ENCODE measurements at regions not wholly inside any gene's neighbourhood (a gene's known extent, or its start where the extent isn't known, plus 50 kb on each side); places are given as distances from the start of the nearest gene placed in this dataset.

DNA sequence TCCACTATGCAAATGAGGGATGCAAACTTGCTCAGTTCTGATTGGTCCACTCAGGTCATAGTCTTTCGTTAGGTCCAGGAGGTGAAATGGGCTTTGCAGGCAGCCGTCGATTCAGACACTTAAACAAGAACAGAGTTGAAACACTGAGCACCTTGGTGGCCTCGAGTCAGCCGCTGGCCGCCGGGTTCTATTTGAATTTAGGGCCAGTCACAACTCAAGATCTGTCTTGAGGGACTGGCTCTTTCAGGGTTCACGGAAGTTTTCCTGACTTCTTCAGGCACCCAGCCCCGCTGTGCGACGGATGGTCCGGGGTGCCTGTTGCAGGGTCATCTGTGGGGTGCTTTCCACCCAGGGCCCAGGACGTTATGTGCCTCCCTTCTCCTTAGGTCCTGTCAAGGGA lies 412.8 kb upstream of the IRX4 start:
- TF ChIP-seq TEAD4 (IDR thresholded peaks at IDR 0.05; ENCODE audit: low read depth, low read length) (no peak), PHF8 (conservative IDR thresholded peaks at IDR 0.05; ENCODE audit: low read depth, low read length) (no peak), POLR2AphosphoS5 (IDR thresholded peaks at IDR 0.05; ENCODE audit: low read depth, low read length) (no peak), JUND (IDR thresholded peaks at IDR 0.05; ENCODE audit: low read length) (no peak)
- TF ChIP-seq, protein P1, sequence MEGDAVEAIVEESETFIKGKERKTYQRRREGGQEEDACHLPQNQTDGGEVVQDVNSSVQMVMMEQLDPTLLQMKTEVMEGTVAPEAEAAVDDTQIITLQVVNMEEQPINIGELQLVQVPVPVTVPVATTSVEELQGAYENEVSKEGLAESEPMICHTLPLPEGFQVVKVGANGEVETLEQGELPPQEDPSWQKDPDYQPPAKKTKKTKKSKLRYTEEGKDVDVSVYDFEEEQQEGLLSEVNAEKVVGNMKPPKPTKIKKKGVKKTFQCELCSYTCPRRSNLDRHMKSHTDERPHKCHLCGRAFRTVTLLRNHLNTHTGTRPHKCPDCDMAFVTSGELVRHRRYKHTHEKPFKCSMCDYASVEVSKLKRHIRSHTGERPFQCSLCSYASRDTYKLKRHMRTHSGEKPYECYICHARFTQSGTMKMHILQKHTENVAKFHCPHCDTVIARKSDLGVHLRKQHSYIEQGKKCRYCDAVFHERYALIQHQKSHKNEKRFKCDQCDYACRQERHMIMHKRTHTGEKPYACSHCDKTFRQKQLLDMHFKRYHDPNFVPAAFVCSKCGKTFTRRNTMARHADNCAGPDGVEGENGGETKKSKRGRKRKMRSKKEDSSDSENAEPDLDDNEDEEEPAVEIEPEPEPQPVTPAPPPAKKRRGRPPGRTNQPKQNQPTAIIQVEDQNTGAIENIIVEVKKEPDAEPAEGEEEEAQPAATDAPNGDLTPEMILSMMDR (IDR thresholded peaks at IDR 0.05; ENCODE audit: control extremely low read depth in 1 of 3, insufficient read depth in 1 of 3, low read depth in 1 of 3, low read length in 3 of 3), result no peak
- TF ChIP-seq, protein P2, sequence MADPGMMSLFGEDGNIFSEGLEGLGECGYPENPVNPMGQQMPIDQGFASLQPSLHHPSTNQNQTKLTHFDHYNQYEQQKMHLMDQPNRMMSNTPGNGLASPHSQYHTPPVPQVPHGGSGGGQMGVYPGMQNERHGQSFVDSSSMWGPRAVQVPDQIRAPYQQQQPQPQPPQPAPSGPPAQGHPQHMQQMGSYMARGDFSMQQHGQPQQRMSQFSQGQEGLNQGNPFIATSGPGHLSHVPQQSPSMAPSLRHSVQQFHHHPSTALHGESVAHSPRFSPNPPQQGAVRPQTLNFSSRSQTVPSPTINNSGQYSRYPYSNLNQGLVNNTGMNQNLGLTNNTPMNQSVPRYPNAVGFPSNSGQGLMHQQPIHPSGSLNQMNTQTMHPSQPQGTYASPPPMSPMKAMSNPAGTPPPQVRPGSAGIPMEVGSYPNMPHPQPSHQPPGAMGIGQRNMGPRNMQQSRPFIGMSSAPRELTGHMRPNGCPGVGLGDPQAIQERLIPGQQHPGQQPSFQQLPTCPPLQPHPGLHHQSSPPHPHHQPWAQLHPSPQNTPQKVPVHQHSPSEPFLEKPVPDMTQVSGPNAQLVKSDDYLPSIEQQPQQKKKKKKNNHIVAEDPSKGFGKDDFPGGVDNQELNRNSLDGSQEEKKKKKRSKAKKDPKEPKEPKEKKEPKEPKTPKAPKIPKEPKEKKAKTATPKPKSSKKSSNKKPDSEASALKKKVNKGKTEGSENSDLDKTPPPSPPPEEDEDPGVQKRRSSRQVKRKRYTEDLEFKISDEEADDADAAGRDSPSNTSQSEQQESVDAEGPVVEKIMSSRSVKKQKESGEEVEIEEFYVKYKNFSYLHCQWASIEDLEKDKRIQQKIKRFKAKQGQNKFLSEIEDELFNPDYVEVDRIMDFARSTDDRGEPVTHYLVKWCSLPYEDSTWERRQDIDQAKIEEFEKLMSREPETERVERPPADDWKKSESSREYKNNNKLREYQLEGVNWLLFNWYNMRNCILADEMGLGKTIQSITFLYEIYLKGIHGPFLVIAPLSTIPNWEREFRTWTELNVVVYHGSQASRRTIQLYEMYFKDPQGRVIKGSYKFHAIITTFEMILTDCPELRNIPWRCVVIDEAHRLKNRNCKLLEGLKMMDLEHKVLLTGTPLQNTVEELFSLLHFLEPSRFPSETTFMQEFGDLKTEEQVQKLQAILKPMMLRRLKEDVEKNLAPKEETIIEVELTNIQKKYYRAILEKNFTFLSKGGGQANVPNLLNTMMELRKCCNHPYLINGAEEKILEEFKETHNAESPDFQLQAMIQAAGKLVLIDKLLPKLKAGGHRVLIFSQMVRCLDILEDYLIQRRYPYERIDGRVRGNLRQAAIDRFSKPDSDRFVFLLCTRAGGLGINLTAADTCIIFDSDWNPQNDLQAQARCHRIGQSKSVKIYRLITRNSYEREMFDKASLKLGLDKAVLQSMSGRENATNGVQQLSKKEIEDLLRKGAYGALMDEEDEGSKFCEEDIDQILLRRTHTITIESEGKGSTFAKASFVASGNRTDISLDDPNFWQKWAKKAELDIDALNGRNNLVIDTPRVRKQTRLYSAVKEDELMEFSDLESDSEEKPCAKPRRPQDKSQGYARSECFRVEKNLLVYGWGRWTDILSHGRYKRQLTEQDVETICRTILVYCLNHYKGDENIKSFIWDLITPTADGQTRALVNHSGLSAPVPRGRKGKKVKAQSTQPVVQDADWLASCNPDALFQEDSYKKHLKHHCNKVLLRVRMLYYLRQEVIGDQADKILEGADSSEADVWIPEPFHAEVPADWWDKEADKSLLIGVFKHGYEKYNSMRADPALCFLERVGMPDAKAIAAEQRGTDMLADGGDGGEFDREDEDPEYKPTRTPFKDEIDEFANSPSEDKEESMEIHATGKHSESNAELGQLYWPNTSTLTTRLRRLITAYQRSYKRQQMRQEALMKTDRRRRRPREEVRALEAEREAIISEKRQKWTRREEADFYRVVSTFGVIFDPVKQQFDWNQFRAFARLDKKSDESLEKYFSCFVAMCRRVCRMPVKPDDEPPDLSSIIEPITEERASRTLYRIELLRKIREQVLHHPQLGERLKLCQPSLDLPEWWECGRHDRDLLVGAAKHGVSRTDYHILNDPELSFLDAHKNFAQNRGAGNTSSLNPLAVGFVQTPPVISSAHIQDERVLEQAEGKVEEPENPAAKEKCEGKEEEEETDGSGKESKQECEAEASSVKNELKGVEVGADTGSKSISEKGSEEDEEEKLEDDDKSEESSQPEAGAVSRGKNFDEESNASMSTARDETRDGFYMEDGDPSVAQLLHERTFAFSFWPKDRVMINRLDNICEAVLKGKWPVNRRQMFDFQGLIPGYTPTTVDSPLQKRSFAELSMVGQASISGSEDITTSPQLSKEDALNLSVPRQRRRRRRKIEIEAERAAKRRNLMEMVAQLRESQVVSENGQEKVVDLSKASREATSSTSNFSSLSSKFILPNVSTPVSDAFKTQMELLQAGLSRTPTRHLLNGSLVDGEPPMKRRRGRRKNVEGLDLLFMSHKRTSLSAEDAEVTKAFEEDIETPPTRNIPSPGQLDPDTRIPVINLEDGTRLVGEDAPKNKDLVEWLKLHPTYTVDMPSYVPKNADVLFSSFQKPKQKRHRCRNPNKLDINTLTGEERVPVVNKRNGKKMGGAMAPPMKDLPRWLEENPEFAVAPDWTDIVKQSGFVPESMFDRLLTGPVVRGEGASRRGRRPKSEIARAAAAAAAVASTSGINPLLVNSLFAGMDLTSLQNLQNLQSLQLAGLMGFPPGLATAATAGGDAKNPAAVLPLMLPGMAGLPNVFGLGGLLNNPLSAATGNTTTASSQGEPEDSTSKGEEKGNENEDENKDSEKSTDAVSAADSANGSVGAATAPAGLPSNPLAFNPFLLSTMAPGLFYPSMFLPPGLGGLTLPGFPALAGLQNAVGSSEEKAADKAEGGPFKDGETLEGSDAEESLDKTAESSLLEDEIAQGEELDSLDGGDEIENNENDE (IDR thresholded peaks at IDR 0.05; ENCODE audit: insufficient replicate concordance, low read length), result no peak

All from H1 (cell line).